Left hindlimb (tissue), 1 donor: ENCODE measurements at regions not wholly inside any gene's neighbourhood (a gene's known extent, or its start where the extent isn't known, plus 50 kb on each side); places are given as distances from the start of the nearest gene placed in this dataset.

Source experiments
- DNase-seq: peaks from one replicate; pipeline ENCODE4 v3.0.0-alpha.2; 2018

- DNase-seq, result no peak
Observed at GRCh38 chr1:23614032-23614660, 54.8 kb upstream of the ID3 start.

- no peak for DNase-seq
Observed at GRCh38 chr1:23613191-23614031, 54.1 kb upstream of the ID3 start.

GRCh38 chr1:23611601-23612327 is 52.5 kb upstream of the ID3 start:
- no peak for DNase-seq

- DNase-seq, result no peak
Observed at GRCh38 chr1:23610677-23611076, 51.4 kb upstream of the ID3 start.

- no peak for DNase-seq
Observed at GRCh38 chr1:23609971-23610370, 50.7 kb upstream of the ID3 start.
